Astrocyte (in vitro differentiated cells and primary cell): ENCODE measurements at regions not wholly inside any gene's neighbourhood (a gene's known extent, or its start where the extent isn't known, plus 50 kb on each side); places are given as distances from the start of the nearest gene placed in this dataset.

Experiments
- CTCF ChIP-seq: IDR thresholded peaks from 2 replicates; pipeline ENCODE4 v1.5.1; 2011; ENCODE audit warnings: low read depth, mild to moderate bottlenecking, inconsistent platforms, low read length, moderate library complexity; ENCODE audit not compliant: insufficient read depth
- EZH2 ChIP-seq: IDR thresholded peaks from 2 replicates; pipeline ENCODE4 v1.6.1; 2012; ENCODE audit warnings: mild to moderate bottlenecking, low read length, inconsistent platforms; ENCODE audit not compliant: insufficient read depth

- TF ChIP-seq EZH2 (no peak), CTCF (no peak)
Observed at GRCh38 chr7:26532471-26532870, 240.8 kb downstream of the SNX10 start.
